Lower leg skin (tissue), 3 donors: ENCODE measurements at regions not wholly inside any gene's neighbourhood (a gene's known extent, or its start where the extent isn't known, plus 50 kb on each side); places are given as distances from the start of the nearest gene placed in this dataset.

Experiments used
- POLR2A ChIP-seq, 2 donors: fragments of 450-650 bp; IDR thresholded peaks; one replicate each; pipeline ENCODE4 v1.6.1; 2016 to 2017; ENCODE audit warnings: antibody characterized with exemption in 2 of 2, mild to moderate bottlenecking in 1 of 2, moderate library complexity in 1 of 2
- TF ChIP-seq, protein P1 (sequence below), 3 donors: fragments of 450-650 bp; IDR thresholded peaks; one replicate each; pipeline ENCODE4 v1.5.1; 2016; ENCODE audit warnings: antibody characterized with exemption in 3 of 3, mild to moderate bottlenecking in 3 of 3, moderate library complexity in 2 of 3

DNA sequence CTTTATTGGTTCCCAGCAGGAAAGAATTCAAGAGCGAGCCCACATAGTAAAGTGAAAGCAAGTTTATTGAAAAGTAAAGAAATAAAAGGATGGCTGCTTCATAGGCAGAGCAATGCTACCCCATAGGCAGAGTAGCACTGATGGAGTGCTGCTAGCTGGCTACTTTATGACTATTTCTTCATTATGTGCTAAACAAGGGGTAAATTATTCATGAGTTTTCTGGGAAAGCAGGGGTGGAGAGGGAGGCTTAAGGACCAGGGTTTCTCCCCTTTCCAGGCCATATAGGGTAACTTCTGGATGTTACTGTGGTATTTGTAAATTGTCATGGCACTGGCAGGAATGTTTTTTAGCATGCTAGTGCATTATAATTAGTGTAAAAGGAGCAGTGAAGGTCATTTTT, 1271.4 kb downstream of the KCNT2 start:
- no peak for TF ChIP-seq POLR2A (IDR thresholded peaks at IDR 0.05)
- TF ChIP-seq, protein P1, sequence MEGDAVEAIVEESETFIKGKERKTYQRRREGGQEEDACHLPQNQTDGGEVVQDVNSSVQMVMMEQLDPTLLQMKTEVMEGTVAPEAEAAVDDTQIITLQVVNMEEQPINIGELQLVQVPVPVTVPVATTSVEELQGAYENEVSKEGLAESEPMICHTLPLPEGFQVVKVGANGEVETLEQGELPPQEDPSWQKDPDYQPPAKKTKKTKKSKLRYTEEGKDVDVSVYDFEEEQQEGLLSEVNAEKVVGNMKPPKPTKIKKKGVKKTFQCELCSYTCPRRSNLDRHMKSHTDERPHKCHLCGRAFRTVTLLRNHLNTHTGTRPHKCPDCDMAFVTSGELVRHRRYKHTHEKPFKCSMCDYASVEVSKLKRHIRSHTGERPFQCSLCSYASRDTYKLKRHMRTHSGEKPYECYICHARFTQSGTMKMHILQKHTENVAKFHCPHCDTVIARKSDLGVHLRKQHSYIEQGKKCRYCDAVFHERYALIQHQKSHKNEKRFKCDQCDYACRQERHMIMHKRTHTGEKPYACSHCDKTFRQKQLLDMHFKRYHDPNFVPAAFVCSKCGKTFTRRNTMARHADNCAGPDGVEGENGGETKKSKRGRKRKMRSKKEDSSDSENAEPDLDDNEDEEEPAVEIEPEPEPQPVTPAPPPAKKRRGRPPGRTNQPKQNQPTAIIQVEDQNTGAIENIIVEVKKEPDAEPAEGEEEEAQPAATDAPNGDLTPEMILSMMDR (IDR thresholded peaks at IDR 0.05) = no peak
